ENCODE measurements at regions not wholly inside any gene's neighbourhood (a gene's known extent, or its start where the extent isn't known, plus 50 kb on each side); places are given as distances from the start of the nearest gene placed in this dataset.
"Not testable (repeated sequence)": the region's sequence is repeated elsewhere in the genome, so short reads cannot be mapped to it uniquely, and the experiment has no call there.

GRCh38 chr5:3091040-3091774 lies 339.7 kb upstream of the IRX2 start:
- Histone ChIP-seq H3K27me3 (ENCODE audit: insufficient read depth, low read depth) (peaks cover 61% of the 10 kb centered on the region), H3K4me1 (replicated peaks; ENCODE audit: insufficient read depth) (no peaks in the 10 kb centered on the region), H3F3A (ENCODE audit: insufficient read depth, low read depth) (no peaks in the 10 kb centered on the region), H3K4me2 (no peak overlapping the region), H3K4me3 (no peak overlapping the region), H4K20me1 (ENCODE audit: insufficient read depth) (no peaks in the 10 kb centered on the region), H2AFZ (no peak overlapping the region), H3K79me2 (ENCODE audit: low read depth) (no peaks in the 10 kb centered on the region), H3K27ac (no peak overlapping the region), H3K36me3 (ENCODE audit: low read depth) (no peaks in the 10 kb centered on the region), H3K9me3 (ENCODE audit: insufficient read depth, low read depth) (no peaks in the 10 kb centered on the region; the same call in 1 of the 2 replicates), H3K9me2 (ENCODE audit: insufficient read depth) (0 out of 2 replicates have a peak, but pooled peaks cover 3% of the 10 kb centered on the region)
- no TSS peak for BruUV-seq (replicated peaks)
- ChIA-PET CTCF (no interaction called here), POLR2A (ENCODE audit: unreplicated experiment) (no interaction called here)
- intact Hi-C loops (cut with micrococcal nuclease; ENCODE audit: unreplicated experiment): no loop called here
- TF ChIP-seq EZH2 (IDR thresholded peaks at IDR 0.05; ENCODE audit: low read depth): no peak
- TF ChIP-seq CTCF (conservative IDR thresholded peaks at IDR 0.05): no peak
- DNase-seq: no peak

DNA sequence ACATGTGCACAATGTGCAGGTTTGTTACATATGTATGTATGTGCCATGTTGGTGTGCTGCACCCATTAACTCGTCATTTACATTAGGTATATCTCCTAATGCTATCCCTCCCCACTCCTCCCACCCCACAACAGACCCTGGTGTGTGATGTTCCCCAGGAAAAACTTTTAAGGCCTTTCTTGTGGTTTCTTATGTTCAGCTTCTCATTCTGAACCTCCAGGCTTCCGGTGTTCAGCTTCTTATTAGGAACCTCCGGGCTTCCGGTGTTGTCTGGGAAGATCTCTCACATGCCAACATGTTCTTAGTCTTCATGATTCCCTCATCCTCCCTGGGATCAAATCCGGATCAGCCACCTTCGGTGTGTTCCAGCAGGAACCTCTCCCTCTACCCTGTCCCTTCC lies 338.8 kb upstream of the IRX2 start:
- H3K4me1 ChIP-seq (replicated peaks; ENCODE audit: insufficient read depth); H3K9me3 ChIP-seq (ENCODE audit: insufficient read depth, low read depth); H3K4me2 ChIP-seq; BruUV-seq (replicated peaks); H3K36me3 ChIP-seq (ENCODE audit: low read depth); H4K20me1 ChIP-seq (ENCODE audit: insufficient read depth); DNase-seq; H3F3A ChIP-seq (ENCODE audit: insufficient read depth, low read depth); H3K79me2 ChIP-seq (ENCODE audit: low read depth); H2AFZ ChIP-seq; H3K9me2 ChIP-seq (ENCODE audit: insufficient read depth); H3K27ac ChIP-seq; H3K4me3 ChIP-seq; intact Hi-C loops (cut with micrococcal nuclease; ENCODE audit: unreplicated experiment); CTCF ChIA-PET: not testable (repeated sequence)
- H3K27me3 ChIP-seq (ENCODE audit: insufficient read depth, low read depth): peaks cover 56% of the 10 kb centered on the region
- POLR2A ChIA-PET (ENCODE audit: unreplicated experiment): interaction anchor here (0.6 kb wide), 1 partner anchor 61 kb away, joined by 8 read pairs; no protein-coding TSS in a partner anchor

DNA sequence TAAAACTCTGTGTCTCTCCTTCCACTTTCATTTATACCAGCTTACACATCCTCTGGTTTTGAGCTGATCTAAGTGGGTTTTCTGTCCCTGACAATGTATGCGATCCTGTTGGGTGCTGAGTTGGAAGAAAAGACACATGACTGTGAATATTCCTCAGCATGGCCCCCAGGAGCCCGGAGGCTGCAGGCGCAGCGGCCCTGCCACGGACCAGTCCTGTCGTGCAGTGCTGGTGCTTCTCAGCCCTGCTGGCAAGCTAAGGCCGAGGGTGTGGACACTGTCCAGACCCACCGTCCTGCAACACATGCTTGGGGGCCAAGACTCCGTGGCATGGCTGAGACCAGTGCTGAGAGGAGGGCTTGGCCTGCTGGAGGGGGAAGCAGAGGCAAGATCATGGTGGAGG lies 328.9 kb upstream of the IRX2 start:
- Histone ChIP-seq H3F3A (ENCODE audit: insufficient read depth, low read depth) (no peaks in the 10 kb centered on the region), H3K27me3 (ENCODE audit: insufficient read depth, low read depth) (peaks cover 74% of the 10 kb centered on the region), H4K20me1 (ENCODE audit: insufficient read depth) (no peaks in the 10 kb centered on the region), H2AFZ (no peak overlapping the region), H3K4me1 (replicated peaks; ENCODE audit: insufficient read depth) (no peaks in the 10 kb centered on the region), H3K4me3 (no peak overlapping the region), H3K27ac (no peak overlapping the region), H3K9me3 (ENCODE audit: insufficient read depth, low read depth) (no peaks in the 10 kb centered on the region), H3K79me2 (ENCODE audit: low read depth) (no peaks in the 10 kb centered on the region), H3K4me2 (no peak overlapping the region), H3K9me2 (ENCODE audit: insufficient read depth) (no peaks in the 10 kb centered on the region), H3K36me3 (ENCODE audit: low read depth) (no peaks in the 10 kb centered on the region)
- ChIA-PET CTCF (no interaction called here), POLR2A (ENCODE audit: unreplicated experiment) (no interaction called here)
- no TSS peak for BruUV-seq (replicated peaks)
- intact Hi-C loops (cut with micrococcal nuclease; ENCODE audit: unreplicated experiment): no loop called here
- TF ChIP-seq CTCF (conservative IDR thresholded peaks at IDR 0.05) (no peak), EZH2 (IDR thresholded peaks at IDR 0.05; ENCODE audit: low read depth) (no peak)
- no peak for DNase-seq

DNA sequence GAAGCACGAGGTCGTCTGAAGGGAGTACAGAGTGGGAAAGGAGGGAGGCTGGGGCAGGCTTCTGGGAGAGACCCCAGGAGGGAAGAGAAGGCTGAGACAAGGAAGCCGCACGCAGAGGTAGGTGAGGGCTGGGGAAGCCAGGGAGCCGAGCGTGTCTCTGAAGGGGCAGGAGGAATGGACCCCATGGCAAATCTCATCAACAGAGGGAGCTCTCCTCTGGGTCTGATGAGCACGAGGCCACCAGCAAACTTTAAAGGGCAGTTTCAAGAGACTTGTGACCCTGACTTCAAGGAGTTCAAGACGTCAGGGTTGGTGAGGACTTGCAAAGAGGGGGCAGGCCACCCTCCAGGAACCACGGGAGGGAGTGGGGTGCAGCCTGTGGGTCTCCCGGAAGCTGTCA lies 326.2 kb upstream of the IRX2 start:
- intact Hi-C loops (cut with micrococcal nuclease; ENCODE audit: unreplicated experiment): no loop called here
- BruUV-seq (replicated peaks): no TSS peak

More for the DNA sequence above, 326.2 kb upstream of the IRX2 start:
- Histone ChIP-seq H3K36me3 (ENCODE audit: low read depth) (no peaks in the 10 kb centered on the region), H4K20me1 (ENCODE audit: insufficient read depth) (no peaks in the 10 kb centered on the region), H3K4me1 (replicated peaks; ENCODE audit: insufficient read depth) (no peaks in the 10 kb centered on the region), H2AFZ (no peak overlapping the region), H3K79me2 (ENCODE audit: low read depth) (no peaks in the 10 kb centered on the region), H3K27me3 (ENCODE audit: insufficient read depth, low read depth) (peaks cover 61% of the 10 kb centered on the region), H3K9me2 (ENCODE audit: insufficient read depth) (no peaks in the 10 kb centered on the region), H3K4me2 (no peak overlapping the region), H3K27ac (no peak overlapping the region), H3F3A (ENCODE audit: insufficient read depth, low read depth) (no peaks in the 10 kb centered on the region), H3K9me3 (ENCODE audit: insufficient read depth, low read depth) (peaks cover 7% of the 10 kb centered on the region; the same call in 1 of the 2 replicates), H3K4me3 (no peak overlapping the region)
- no peak for TF ChIP-seq EZH2 (IDR thresholded peaks at IDR 0.05; ENCODE audit: low read depth)
- no peak for TF ChIP-seq CTCF (conservative IDR thresholded peaks at IDR 0.05)
- ChIA-PET POLR2A (ENCODE audit: unreplicated experiment) (no interaction called here), CTCF (no interaction called here)
- no peak for DNase-seq
